ENCODE measurements at regions not wholly inside any gene's neighbourhood (a gene's known extent, or its start where the extent isn't known, plus 50 kb on each side); places are given as distances from the start of the nearest gene placed in this dataset.

GRCh38 chr21:33151941-33152731 is 77.6 kb upstream of the IFNAR2 start:
- no peak for TF ChIP-seq FOXM1 (IDR thresholded peaks at IDR 0.05; ENCODE audit: borderline replicate concordance, low read depth)
- TF ChIP-seq YY1 (IDR thresholded peaks at IDR 0.05; ENCODE audit: low read depth), result no peak
- no peak for TF ChIP-seq MAX (IDR thresholded peaks at IDR 0.05)
- no peak for TF ChIP-seq REST (IDR thresholded peaks at IDR 0.05; ENCODE audit: low read depth)
- no peak for TF ChIP-seq RAD21 (IDR thresholded peaks at IDR 0.05; ENCODE audit: low read depth)
- TF ChIP-seq EP300 (IDR thresholded peaks at IDR 0.05; ENCODE audit: borderline replicate concordance), result no peak
- TF ChIP-seq TAF1 (IDR thresholded peaks at IDR 0.05; ENCODE audit: low read depth), result no peak
- TF ChIP-seq ZBTB7A (IDR thresholded peaks at IDR 0.05; ENCODE audit: low read depth), result no peak
- TF ChIP-seq EGR1 (IDR thresholded peaks at IDR 0.05), result no peak
- no peak for TF ChIP-seq USF1 (IDR thresholded peaks at IDR 0.05)
- TF ChIP-seq CEBPB (IDR thresholded peaks at IDR 0.05), result no peak
- TF ChIP-seq TEAD4 (IDR thresholded peaks at IDR 0.05), result no peak

All from Ishikawa (cell line).